HG02840 (cell line): ENCODE measurements at regions not wholly inside any gene's neighbourhood (a gene's known extent, or its start where the extent isn't known, plus 50 kb on each side); places are given as distances from the start of the nearest gene placed in this dataset.
"Not testable (repeated sequence)": the region's sequence is repeated elsewhere in the genome, so short reads cannot be mapped to it uniquely, and the experiment has no call there.

Experiments used
- ATAC-seq: cut with Tn5 transposase; IDR thresholded peaks from one replicate; pipeline ENCODE4 v1.9.1; 2021; ENCODE audit warnings: mild to moderate bottlenecking, moderate library complexity, moderate number of reproducible peaks; ENCODE audit not compliant: unreplicated experiment, low FRiP score

GRCh38 chr1:73859227-73859626, 338.7 kb downstream of the LRRIQ3 start:
- ATAC-seq: no peak

GRCh38 chr1:73854527-73854926, 343.4 kb downstream of the LRRIQ3 start:
- ATAC-seq: no peak

GRCh38 chr1:73842436-73842835, 355.5 kb downstream of the LRRIQ3 start:
- no peak for ATAC-seq

GRCh38 chr1:73839922-73840321, 358.1 kb downstream of the LRRIQ3 start:
- ATAC-seq: no peak

- ATAC-seq: no peak
These were observed 365.4 kb downstream of the LRRIQ3 start for GRCh38 chr1:73832276-73833181.

- ATAC-seq: not testable (repeated sequence)
These were observed 370.7 kb downstream of the LRRIQ3 start for GRCh38 chr1:73827283-73827682.

GRCh38 chr1:73824065-73824464, 373.9 kb downstream of the LRRIQ3 start:
- ATAC-seq: no peak

GRCh38 chr1:73821520-73821919, 376.5 kb downstream of the LRRIQ3 start:
- peak; percentile 83 for ATAC-seq

GRCh38 chr1:73820843-73821242, 377.1 kb downstream of the LRRIQ3 start:
- no peak for ATAC-seq

GRCh38 chr1:73813716-73814115, 384.3 kb downstream of the LRRIQ3 start:
- no peak for ATAC-seq

- no peak for ATAC-seq
These were observed 384.7 kb downstream of the LRRIQ3 start for GRCh38 chr1:73813236-73813635.

- no peak for ATAC-seq
These were observed 386.2 kb downstream of the LRRIQ3 start for GRCh38 chr1:73811798-73812197.

GRCh38 chr1:73804935-73805334, 393.0 kb downstream of the LRRIQ3 start:
- no peak for ATAC-seq

GRCh38 chr1:73803380-73803779, 394.6 kb downstream of the LRRIQ3 start:
- no peak for ATAC-seq

- ATAC-seq: no peak
These were observed 396.0 kb downstream of the LRRIQ3 start for GRCh38 chr1:73801912-73802429.

GRCh38 chr1:73800376-73800775, 397.6 kb downstream of the LRRIQ3 start:
- ATAC-seq: no peak

GRCh38 chr1:73789965-73790364, 408.0 kb downstream of the LRRIQ3 start:
- no peak for ATAC-seq

- no peak for ATAC-seq
These were observed 413.9 kb downstream of the LRRIQ3 start for GRCh38 chr1:73784026-73784425.

GRCh38 chr1:73783352-73783751, 414.6 kb downstream of the LRRIQ3 start:
- no peak for ATAC-seq

GRCh38 chr1:73782901-73783300, 415.1 kb downstream of the LRRIQ3 start:
- no peak for ATAC-seq

- ATAC-seq: no peak
These were observed 416.7 kb downstream of the LRRIQ3 start for GRCh38 chr1:73781251-73781650.

GRCh38 chr1:73778471-73778870, 419.5 kb downstream of the LRRIQ3 start:
- ATAC-seq: no peak
